HCT116 (cell line): ENCODE measurements at regions not wholly inside any gene's neighbourhood (a gene's known extent, or its start where the extent isn't known, plus 50 kb on each side); places are given as distances from the start of the nearest gene placed in this dataset.

ENCODE experiments used
- ATAC-seq: fragments of 200-7000 bp; cut with Tn5 transposase; 2 replicates; pipeline ENCODE4 v1.9.1; 2020; ENCODE audit warnings: mild to moderate bottlenecking, moderate library complexity
- BruUV-seq: library from RNA; stranded (reverse); fragments of 400-500 nt; replicated peaks from 2 replicates; lab custom pipeline; 2021; lab: Mats Ljungman, UMichigan
- CTCF ChIA-PET: fragments of 300-600 bp; sonication (Branson Sonifier 250); formaldehyde crosslinking; loops from one replicate; lab custom pipeline; 2021; ENCODE audit warnings: antibody characterized with exemption; lab: Charles Lee
- POLR2A ChIA-PET: fragments of 300-600, 350-600 bp; sonication (Branson Sonifier 250); formaldehyde crosslinking; loops from one replicate; lab custom pipeline; 2021; ENCODE audit warnings: antibody characterized with exemption; lab: Charles Lee
- RAD21 ChIA-PET, 2 experiments: fragments of 300-600 bp; sonication (Branson Sonifier 250); formaldehyde crosslinking; loops; one replicate each; lab custom pipeline; 2023; ENCODE audit warnings: low total read pairs in 2 of 2; ENCODE audit not compliant: uncharacterized antibody in 2 of 2, unreplicated experiment in 2 of 2, low non-redundant PET in 1 of 2; lab: Charles Lee
- DNase-seq: peaks from one replicate; pipeline ENCODE4 v3.0.0-alpha.2; 2010; ENCODE audit warnings: low read depth, low spot score
- H2AFZ ChIP-seq: fragments of 200-600 bp; shearing (Covaris generic), sonication (generic); 2 replicates; pipeline ENCODE4 v1.6.1; 2017; ENCODE audit warnings: low read depth, mixed run types, mixed read lengths, antibody characterized with exemption, low read length; ENCODE audit not compliant: poor library complexity, severe bottlenecking
- H3K27ac ChIP-seq: 2 replicates; pipeline ENCODE4 v1.5.1; 2012; ENCODE audit warnings: low read depth, low read length
- H3K27me3 ChIP-seq: fragments of 200-600 bp; sonication (generic); 2 replicates; pipeline ENCODE4 v1.6.1; 2016; ENCODE audit warnings: mixed run types, low read length, mixed read lengths; ENCODE audit not compliant: insufficient read depth
- H3K36me3 ChIP-seq, 2 experiments: fragments of 200-500 bp in 1 of 2; fragments of 200-600 bp in 1 of 2; sonication (Bioruptor generic) in 1 of 2; sonication (generic) in 1 of 2; 2 replicates each; pipeline versions ENCODE4 v1.5.1 to v1.6.1; 2014 to 2016; ENCODE audit warnings: low read length in 2 of 2, inconsistent platforms in 1 of 2, mixed read lengths in 1 of 2, mixed run types in 1 of 2; ENCODE audit not compliant: insufficient read depth in 2 of 2, control insufficient read depth in 1 of 2
- H3K4me1 ChIP-seq, 2 experiments: fragments of 200-600 bp in 1 of 2; sonication (generic) in 1 of 2; 2 replicates each; pipeline versions ENCODE4 v1.5.1 to v1.6.1; 2012 to 2017; ENCODE audit warnings: low read length in 2 of 2, inconsistent platforms in 1 of 2, mild to moderate bottlenecking in 1 of 2, mixed read lengths in 1 of 2, mixed run types in 1 of 2, moderate library complexity in 1 of 2; ENCODE audit not compliant: insufficient read depth in 2 of 2, control insufficient read depth in 1 of 2
- H3K4me2 ChIP-seq: fragments of 200-600 bp; sonication (generic); 2 replicates; pipeline ENCODE4 v1.6.1; 2017; ENCODE audit warnings: mixed run types, low read length, mixed read lengths
- H3K4me3 ChIP-seq, 2 experiments: fragments of 200-600 bp in 1 of 2; sonication (generic) in 1 of 2; replicated peaks in 1 of 2; 2 replicates each; pipeline ENCODE4 v1.5.1; 2011 to 2016; ENCODE audit warnings: low read length in 2 of 2, control low read depth in 1 of 2, low read depth in 1 of 2, mild to moderate bottlenecking in 1 of 2, mixed read lengths in 1 of 2, mixed run types in 1 of 2
- H3K79me2 ChIP-seq: fragments of 200-600 bp; sonication (generic); 2 replicates; pipeline ENCODE4 v1.6.1; 2017; ENCODE audit warnings: mild to moderate bottlenecking, mixed run types, low read length, moderate library complexity, mixed read lengths; ENCODE audit not compliant: insufficient read depth
- H3K9ac ChIP-seq: fragments of 200-600 bp; sonication (generic); 2 replicates; pipeline ENCODE4 v1.6.1; 2016; ENCODE audit warnings: low read length, mixed read lengths
- H3K9me2 ChIP-seq: fragments of 200-600 bp; sonication (generic), shearing (Covaris generic); 2 replicates; pipeline ENCODE4 v1.6.1; 2017; ENCODE audit warnings: mixed run types, mild to moderate bottlenecking, moderate library complexity; ENCODE audit not compliant: insufficient read depth
- H3K9me3 ChIP-seq, 2 experiments: fragments of 200-500 bp in 1 of 2; fragments of 200-600 bp in 1 of 2; sonication (Bioruptor generic) in 1 of 2; sonication (generic) in 1 of 2; 2 replicates each; pipeline ENCODE4 v1.6.1; 2014 to 2017; ENCODE audit warnings: low read length in 2 of 2, mixed read lengths in 2 of 2, inconsistent platforms in 1 of 2, low read depth in 1 of 2, mild to moderate bottlenecking in 1 of 2, mixed run types in 1 of 2, moderate library complexity in 1 of 2; ENCODE audit not compliant: control insufficient read depth in 1 of 2, insufficient read depth in 1 of 2
- H4K20me1 ChIP-seq: fragments of 200-600 bp; sonication (generic), shearing (Covaris generic); 2 replicates; pipeline ENCODE4 v1.6.1; 2017; ENCODE audit warnings: mixed run types, mild to moderate bottlenecking, moderate library complexity; ENCODE audit not compliant: insufficient read depth
- ATF3 ChIP-seq: IDR thresholded peaks from 2 replicates; pipeline ENCODE4 v1.6.1; 2012
- CBX3 ChIP-seq: IDR thresholded peaks from 2 replicates; pipeline ENCODE4 v1.6.1; 2012; ENCODE audit warnings: low read depth
- CTCF ChIP-seq, 3 experiments: fragments of 200-600 bp in 1 of 3; sonication (generic) in 1 of 3; IDR thresholded peaks in 2 of 3; conservative IDR thresholded peaks in 1 of 3; 2 replicates each; pipeline ENCODE4 v1.5.1; 2012 to 2017; ENCODE audit warnings: low read depth in 2 of 3, low read length in 2 of 3, antibody characterized with exemption in 1 of 3, borderline replicate concordance in 1 of 3, control low read depth in 1 of 3, mild to moderate bottlenecking in 1 of 3, mixed read lengths in 1 of 3, mixed run types in 1 of 3, moderate library complexity in 1 of 3; ENCODE audit not compliant: insufficient read depth in 1 of 3
- EGR1 ChIP-seq: IDR thresholded peaks from 2 replicates; pipeline ENCODE4 v1.6.1; 2012; ENCODE audit warnings: low read depth
- ELF1 ChIP-seq: IDR thresholded peaks from 2 replicates; pipeline ENCODE4 v1.6.1; 2012; ENCODE audit warnings: low read depth, borderline replicate concordance
- MAX ChIP-seq: IDR thresholded peaks from 2 replicates; pipeline ENCODE4 v1.6.1; 2012
- POLR2AphosphoS5 ChIP-seq: IDR thresholded peaks from 2 replicates; pipeline ENCODE4 v1.6.1; 2011; ENCODE audit warnings: mild to moderate bottlenecking, low read depth, low read length, moderate library complexity
- RAD21 ChIP-seq: IDR thresholded peaks from 2 replicates; pipeline ENCODE4 v1.6.1; 2012; ENCODE audit warnings: low read depth, mild to moderate bottlenecking
- REST ChIP-seq: IDR thresholded peaks from 2 replicates; pipeline ENCODE4 v1.6.1; 2012; ENCODE audit warnings: low read depth
- SIN3A ChIP-seq: IDR thresholded peaks from 2 replicates; pipeline ENCODE4 v1.6.1; 2012; ENCODE audit warnings: low read depth
- SP1 ChIP-seq: IDR thresholded peaks from 2 replicates; pipeline ENCODE4 v1.6.1; 2012; ENCODE audit warnings: low read depth
- SRF ChIP-seq: IDR thresholded peaks from 2 replicates; pipeline ENCODE4 v1.6.1; 2012; ENCODE audit warnings: low read depth
- TCF7L2 ChIP-seq: IDR thresholded peaks from 2 replicates; pipeline ENCODE4 v1.7.0; 2011; ENCODE audit warnings: borderline replicate concordance, inconsistent platforms; ENCODE audit not compliant: insufficient read depth, insufficient read length; ENCODE audit errors: extremely low read depth
- YY1 ChIP-seq: IDR thresholded peaks from 2 replicates; pipeline ENCODE4 v1.6.1; 2011; ENCODE audit warnings: low read length, low read depth, moderate library complexity, mild to moderate bottlenecking; ENCODE audit not compliant: insufficient replicate concordance; ENCODE audit errors: extremely low read depth
- ZFX ChIP-seq: fragments of 450-650 bp; IDR thresholded peaks from 2 replicates; pipeline ENCODE4 v1.6.1; 2017
- ZNF274 ChIP-seq: fragments of 200-500 bp; sonication (Bioruptor generic); IDR thresholded peaks from 2 replicates; pipeline ENCODE4 v1.6.1; 2014; ENCODE audit warnings: mild to moderate bottlenecking, low read depth, low read length, inconsistent platforms
- intact Hi-C: fragments of 100-400 bp; cut with micrococcal nuclease; formaldehyde crosslinking; loops from 2 replicates; pipeline ENCODE4 v1.10.0; 2022

GRCh38 chr2:100743741-100744140 is 76.2 kb upstream of the NPAS2 start (continued):
- no peak for TF ChIP-seq REST
- no peak for TF ChIP-seq CTCF (IDR thresholded peaks at IDR 0.05 in 2 of 3, conservative IDR thresholded peaks at IDR 0.05 in 1 of 3; ENCODE audit: borderline replicate concordance in 1 of 3, insufficient read depth in 1 of 3, low read depth in 2 of 3, low read length in 2 of 3)
- TF ChIP-seq RAD21 = no peak
- no peak for TF ChIP-seq SIN3A
- TF ChIP-seq MAX = no peak
- no peak for TF ChIP-seq EGR1
- no peak for TF ChIP-seq ZFX
- no peak for TF ChIP-seq SP1
- TF ChIP-seq CBX3 = no peak

GRCh38 chr2:100744184-100744583 is 75.8 kb upstream of the NPAS2 start:
- no peak overlapping the region for H3K4me3 ChIP-seq
- POLR2A ChIA-PET = no interaction called here
- H3K27me3 ChIP-seq = no peaks in the 10 kb centered on the region
- no peaks in the 10 kb centered on the region for H3K79me2 ChIP-seq
- no peak overlapping the region for H3K4me2 ChIP-seq
- H3K9ac ChIP-seq = no peak overlapping the region
- no TSS peak for BruUV-seq
- RAD21 ChIA-PET = no interaction called here
- no peak for TF ChIP-seq CTCF (IDR thresholded peaks at IDR 0.05 in 2 of 3, conservative IDR thresholded peaks at IDR 0.05 in 1 of 3; ENCODE audit: borderline replicate concordance in 1 of 3, insufficient read depth in 1 of 3, low read depth in 2 of 3, low read length in 2 of 3)
- TF ChIP-seq ZNF274 = no peak
- TF ChIP-seq SIN3A = no peak
- no peak for TF ChIP-seq SP1
- TF ChIP-seq YY1 = no peak
- no peak for TF ChIP-seq POLR2AphosphoS5
- no peak for TF ChIP-seq ATF3
- TF ChIP-seq ZFX = no peak
- no peak for TF ChIP-seq TCF7L2
- no peak for TF ChIP-seq ELF1
- TF ChIP-seq SRF = no peak
- H3K36me3 ChIP-seq = no peaks in the 10 kb centered on the region
- ATAC-seq (no peak), DNase-seq (no peak)
- no peaks in the 10 kb centered on the region for H3K4me1 ChIP-seq
- no peaks in the 10 kb centered on the region for H4K20me1 ChIP-seq
- H2AFZ ChIP-seq = no peak overlapping the region
- H3K27ac ChIP-seq = no peak overlapping the region
- intact Hi-C loops = no loop called here
- no peaks in the 10 kb centered on the region for H3K9me2 ChIP-seq
- H3K9me3 ChIP-seq = no peaks in the 10 kb centered on the region
- CTCF ChIA-PET = no interaction called here
